ENCODE measurements at regions not wholly inside any gene's neighbourhood (a gene's known extent, or its start where the extent isn't known, plus 50 kb on each side); places are given as distances from the start of the nearest gene placed in this dataset.

- DNase-seq = no peak
These were observed 317.3 kb upstream of the ARPP21 start for GRCh38 chr3:35322070-35322469.

GRCh38 chr3:35335703-35336102 lies 303.6 kb upstream of the ARPP21 start:
- no peak for DNase-seq

GRCh38 chr3:35336601-35337000 lies 302.7 kb upstream of the ARPP21 start:
- no peak for DNase-seq

GRCh38 chr3:35338186-35338585 lies 301.1 kb upstream of the ARPP21 start:
- DNase-seq = no peak

GRCh38 chr3:35380196-35380595 lies 259.1 kb upstream of the ARPP21 start:
- DNase-seq = no peak

GRCh38 chr3:35383216-35383615 lies 256.1 kb upstream of the ARPP21 start:
- DNase-seq = no peak

- DNase-seq = no peak
These were observed 255.4 kb upstream of the ARPP21 start for GRCh38 chr3:35383719-35384555.

GRCh38 chr3:35385271-35385670 lies 254.1 kb upstream of the ARPP21 start:
- DNase-seq = no peak

GRCh38 chr3:35389907-35390306 lies 249.4 kb upstream of the ARPP21 start:
- no peak for DNase-seq

GRCh38 chr3:35392187-35392586 lies 247.1 kb upstream of the ARPP21 start:
- DNase-seq = no peak

GRCh38 chr3:35393901-35394799 lies 245.2 kb upstream of the ARPP21 start:
- DNase-seq = no peak

GRCh38 chr3:35394905-35395304 lies 244.4 kb upstream of the ARPP21 start:
- DNase-seq = no peak

GRCh38 chr3:35401671-35402070 lies 237.7 kb upstream of the ARPP21 start:
- DNase-seq = no peak

GRCh38 chr3:35404571-35404970 lies 234.8 kb upstream of the ARPP21 start:
- no peak for DNase-seq

- DNase-seq = no peak
These were observed 230.4 kb upstream of the ARPP21 start for GRCh38 chr3:35408882-35409281.

GRCh38 chr3:35409991-35410390 lies 229.3 kb upstream of the ARPP21 start:
- DNase-seq = no peak

GRCh38 chr3:35413483-35413882 lies 225.8 kb upstream of the ARPP21 start:
- DNase-seq = no peak

GRCh38 chr3:35417080-35417479 lies 222.2 kb upstream of the ARPP21 start:
- DNase-seq = no peak

GRCh38 chr3:35422101-35422500 lies 217.2 kb upstream of the ARPP21 start:
- no peak for DNase-seq

- no peak for DNase-seq
These were observed 216.3 kb upstream of the ARPP21 start for GRCh38 chr3:35422836-35423601.

- no peak for DNase-seq
These were observed 212.9 kb upstream of the ARPP21 start for GRCh38 chr3:35426366-35426958.

- no peak for DNase-seq
These were observed 201.9 kb upstream of the ARPP21 start for GRCh38 chr3:35437381-35437780.

GRCh38 chr3:35438101-35438500 lies 201.2 kb upstream of the ARPP21 start:
- DNase-seq = no peak
